Esophagus squamous epithelium (tissue), 5 donors: ENCODE measurements at regions not wholly inside any gene's neighbourhood (a gene's known extent, or its start where the extent isn't known, plus 50 kb on each side); places are given as distances from the start of the nearest gene placed in this dataset.

Source experiments
- DNase-seq: peaks from one replicate; lab custom pipeline; 2025; lab: John Stamatoyannopoulos, UW
- H3K27ac ChIP-seq, 4 donors: fragments of 200-600 bp; sonication (generic); one replicate each; pipeline ENCODE4 v1.5.1; 2016 to 2019; ENCODE audit warnings: mild to moderate bottlenecking in 1 of 4
- H3K27me3 ChIP-seq, 4 donors: fragments of 200-600 bp; sonication (generic); 1 replicate in 3 of 4; 2 replicates in 1 of 4; pipeline versions ENCODE4 v1.5.1 to v1.6.0; 2017 to 2021; ENCODE audit warnings: antibody characterized with exemption in 1 of 4
- H3K36me3 ChIP-seq, 3 donors: fragments of 200-600 bp; sonication (generic); one replicate each; pipeline ENCODE4 v1.5.1; 2016 to 2019
- H3K4me1 ChIP-seq, 3 donors: fragments of 200-600 bp; sonication (generic); one replicate each; pipeline ENCODE4 v1.5.1; 2017 to 2019
- H3K4me3 ChIP-seq, 4 donors: fragments of 200-600 bp; sonication (generic); 1 replicate in 3 of 4; 2 replicates in 1 of 4; pipeline ENCODE4 v1.5.1; 2016 to 2019; ENCODE audit warnings: mild to moderate bottlenecking in 2 of 4, moderate library complexity in 1 of 4
- H3K9me3 ChIP-seq, 3 donors: fragments of 200-600 bp; sonication (generic); one replicate each; pipeline ENCODE4 v1.5.1; 2016 to 2019
- CTCF ChIP-seq, 6 experiments: fragments of 450-650 bp in 4 of 6; fragments of 200-600 bp in 2 of 6; sonication (generic) in 2 of 6; IDR thresholded peaks; one replicate each; pipeline ENCODE4 v1.5.1; 2016 to 2019; ENCODE audit warnings: antibody characterized with exemption in 6 of 6, mild to moderate bottlenecking in 4 of 6, moderate library complexity in 4 of 6
- POLR2A ChIP-seq, 4 donors: fragments of 450-650 bp; IDR thresholded peaks; one replicate each; pipeline ENCODE4 v1.6.1; 2017; ENCODE audit warnings: antibody characterized with exemption in 4 of 4, mild to moderate bottlenecking in 4 of 4, moderate library complexity in 3 of 4
- WGBS, 2 donors: methylation state at CpG; one replicate each; pipeline ENCODE4 v1.1.5; 2018; 5-methylcytosine and 5-hydroxymethylcytosine counted together
- intact Hi-C: fragments of 100-400 bp; cut with DNase I; formaldehyde crosslinking; loops from one replicate; pipeline ENCODE4 v1.15.0; 2022
- donor health status: DM: yes; HTN: yes; CAD: no.

GRCh38 chr12:85733984-85734383 is 102.2 kb downstream of the RASSF9 start:
- Histone ChIP-seq H3K9me3 (no peaks in the 10 kb centered on the region), H3K27ac (no peak overlapping the region), H3K27me3 (no peaks in the 10 kb centered on the region), H3K4me1 (no peaks in the 10 kb centered on the region), H3K4me3 (no peak overlapping the region), H3K36me3 (no peaks in the 10 kb centered on the region)
- no peak for TF ChIP-seq POLR2A (IDR thresholded peaks at IDR 0.05)
- TF ChIP-seq CTCF (IDR thresholded peaks at IDR 0.05): no peak
- 76 to 88% methylated on average over 1 of the region's 1 CpG for WGBS, 2 donors
- intact Hi-C loops: no loop called here
- DNase-seq: no peak

- no peak for DNase-seq
- H3K27ac ChIP-seq: no peak overlapping the region
- WGBS, 2 donors: 13 to 35% methylated on average over 1 of the region's 1 CpG
- intact Hi-C loops: no loop called here
- H3K4me3 ChIP-seq: no peak overlapping the region
- no peaks in the 10 kb centered on the region for H3K9me3 ChIP-seq
- H3K4me1 ChIP-seq: no peaks in the 10 kb centered on the region
- no peaks in the 10 kb centered on the region for H3K27me3 ChIP-seq
- no peaks in the 10 kb centered on the region for H3K36me3 ChIP-seq
- TF ChIP-seq CTCF (IDR thresholded peaks at IDR 0.05) (no peak), POLR2A (IDR thresholded peaks at IDR 0.05) (no peak)
These were observed 96.0 kb downstream of the RASSF9 start for GRCh38 chr12:85740186-85740585.

GRCh38 chr12:85741046-85741445 is 95.2 kb downstream of the RASSF9 start:
- no peaks in the 10 kb centered on the region for H3K27me3 ChIP-seq
- intact Hi-C loops: no loop called here

GRCh38 chr12:85747941-85748495 is 88.2 kb downstream of the RASSF9 start:
- H3K4me3 ChIP-seq: no peak overlapping the region
- no peak for DNase-seq
- TF ChIP-seq POLR2A (IDR thresholded peaks at IDR 0.05): no peak
- TF ChIP-seq CTCF (IDR thresholded peaks at IDR 0.05): no peak
- H3K4me1 ChIP-seq: no peaks in the 10 kb centered on the region
- H3K27ac ChIP-seq: no peak overlapping the region
- intact Hi-C loops: no loop called here
- WGBS, 2 donors: 21 to 35% methylated on average over 3 of the region's 3 CpGs
- no peaks in the 10 kb centered on the region for H3K27me3 ChIP-seq
- no peaks in the 10 kb centered on the region for H3K36me3 ChIP-seq
- no peaks in the 10 kb centered on the region for H3K9me3 ChIP-seq

More at GRCh38 chr12:85741046-85741445, 95.2 kb downstream of the RASSF9 start:
- Histone ChIP-seq H3K4me1 (no peaks in the 10 kb centered on the region), H3K36me3 (no peaks in the 10 kb centered on the region), H3K9me3 (no peaks in the 10 kb centered on the region), H3K27ac (no peak overlapping the region), H3K4me3 (no peak overlapping the region)
- no peak for DNase-seq
- TF ChIP-seq POLR2A (IDR thresholded peaks at IDR 0.05) (no peak), CTCF (IDR thresholded peaks at IDR 0.05) (no peak)
